ENCODE measurements at regions not wholly inside any gene's neighbourhood (a gene's known extent, or its start where the extent isn't known, plus 50 kb on each side); places are given as distances from the start of the nearest gene placed in this dataset.

DNA sequence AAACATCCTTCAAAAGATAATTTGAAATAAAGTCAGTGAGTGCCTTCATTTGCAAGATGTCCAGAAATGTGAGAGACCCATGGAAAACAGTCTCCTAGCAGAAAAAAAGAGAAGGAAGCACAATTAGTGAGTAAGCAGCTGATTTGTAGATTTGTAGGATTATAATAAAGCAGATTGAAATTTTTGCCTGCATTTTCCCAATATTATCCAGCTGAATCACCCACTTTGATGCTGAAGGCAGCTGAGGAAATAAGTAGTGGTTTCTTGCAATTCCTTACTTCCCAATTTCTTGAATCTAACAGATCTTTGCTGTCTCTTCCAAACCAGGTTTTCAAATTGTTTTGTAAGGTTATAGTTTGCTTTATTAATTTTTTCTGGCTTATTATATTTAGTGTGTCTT lies 181.4 kb downstream of the GNAT3 start:
- Histone ChIP-seq H3K36me3 (ENCODE audit: control insufficient read depth, insufficient read depth, low read length) (no peaks in the 10 kb centered on the region), H2AFZ (no peak overlapping the region), H3K79me2 (no peaks in the 10 kb centered on the region), H3K4me2 (ENCODE audit: low read length) (no peak overlapping the region), H3K27ac (no peak overlapping the region), H3K4me1 (no peaks in the 10 kb centered on the region), H3K9me3 (ENCODE audit: control insufficient read depth, low read length) (no peaks in the 10 kb centered on the region), H3K4me3 (ENCODE audit: low read depth, low read length) (no peak overlapping the region), H3K9ac (no peak overlapping the region), H3K27me3 (ENCODE audit: control insufficient read depth, insufficient read depth, low read length) (no peaks in the 10 kb centered on the region)
- TF ChIP-seq, protein P1, sequence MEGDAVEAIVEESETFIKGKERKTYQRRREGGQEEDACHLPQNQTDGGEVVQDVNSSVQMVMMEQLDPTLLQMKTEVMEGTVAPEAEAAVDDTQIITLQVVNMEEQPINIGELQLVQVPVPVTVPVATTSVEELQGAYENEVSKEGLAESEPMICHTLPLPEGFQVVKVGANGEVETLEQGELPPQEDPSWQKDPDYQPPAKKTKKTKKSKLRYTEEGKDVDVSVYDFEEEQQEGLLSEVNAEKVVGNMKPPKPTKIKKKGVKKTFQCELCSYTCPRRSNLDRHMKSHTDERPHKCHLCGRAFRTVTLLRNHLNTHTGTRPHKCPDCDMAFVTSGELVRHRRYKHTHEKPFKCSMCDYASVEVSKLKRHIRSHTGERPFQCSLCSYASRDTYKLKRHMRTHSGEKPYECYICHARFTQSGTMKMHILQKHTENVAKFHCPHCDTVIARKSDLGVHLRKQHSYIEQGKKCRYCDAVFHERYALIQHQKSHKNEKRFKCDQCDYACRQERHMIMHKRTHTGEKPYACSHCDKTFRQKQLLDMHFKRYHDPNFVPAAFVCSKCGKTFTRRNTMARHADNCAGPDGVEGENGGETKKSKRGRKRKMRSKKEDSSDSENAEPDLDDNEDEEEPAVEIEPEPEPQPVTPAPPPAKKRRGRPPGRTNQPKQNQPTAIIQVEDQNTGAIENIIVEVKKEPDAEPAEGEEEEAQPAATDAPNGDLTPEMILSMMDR (IDR thresholded peaks at IDR 0.05) = no peak

- Histone ChIP-seq H3K9me3 (ENCODE audit: control insufficient read depth, low read length) (no peaks in the 10 kb centered on the region), H3K36me3 (ENCODE audit: control insufficient read depth, insufficient read depth, low read length) (no peaks in the 10 kb centered on the region), H2AFZ (no peak overlapping the region), H3K27me3 (ENCODE audit: control insufficient read depth, insufficient read depth, low read length) (no peaks in the 10 kb centered on the region), H3K79me2 (no peaks in the 10 kb centered on the region), H3K4me2 (ENCODE audit: low read length) (no peak overlapping the region), H3K9ac (no peak overlapping the region), H3K4me1 (no peaks in the 10 kb centered on the region), H3K4me3 (ENCODE audit: low read depth, low read length) (no peak overlapping the region), H3K27ac (no peak overlapping the region)
- TF ChIP-seq, protein P1 (IDR thresholded peaks at IDR 0.05) = no peak
Observed at GRCh38 chr7:80324032-80324431, 187.8 kb downstream of the GNAT3 start.

DNA sequence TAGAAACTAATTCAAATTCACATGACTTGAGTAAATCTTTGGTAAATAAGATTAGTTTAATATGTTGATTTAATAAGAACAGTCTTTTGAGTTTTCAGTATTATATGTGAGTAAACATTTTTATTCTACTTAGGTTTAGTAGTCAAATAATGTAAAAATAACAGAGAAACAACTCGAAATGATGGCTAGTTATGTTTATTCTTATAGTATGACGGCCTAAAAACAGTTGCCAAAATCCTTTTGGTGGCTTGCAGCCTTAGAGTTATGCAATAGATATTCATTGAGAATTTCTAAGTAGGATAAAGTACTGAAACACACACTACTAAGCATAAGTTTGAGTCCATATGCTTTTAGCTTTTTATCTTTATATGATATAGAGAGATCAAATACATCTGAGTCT lies 184.8 kb downstream of the GNAI1 start:
- Histone ChIP-seq H3K9me3 (ENCODE audit: control insufficient read depth, low read length) (no peaks in the 10 kb centered on the region), H3K79me2 (no peaks in the 10 kb centered on the region), H2AFZ (no peak overlapping the region), H3K4me2 (ENCODE audit: low read length) (no peak overlapping the region), H3K36me3 (ENCODE audit: control insufficient read depth, insufficient read depth, low read length) (no peaks in the 10 kb centered on the region), H3K27ac (no peak overlapping the region), H3K9ac (no peak overlapping the region), H3K4me3 (ENCODE audit: low read depth, low read length) (no peak overlapping the region), H3K4me1 (no peaks in the 10 kb centered on the region), H3K27me3 (ENCODE audit: control insufficient read depth, insufficient read depth, low read length) (no peaks in the 10 kb centered on the region)
- TF ChIP-seq, protein P1 (IDR thresholded peaks at IDR 0.05) = no peak

- no peak overlapping the region for H3K9ac ChIP-seq
- no peaks in the 10 kb centered on the region for H3K36me3 ChIP-seq (ENCODE audit: control insufficient read depth, insufficient read depth, low read length)
- H3K79me2 ChIP-seq = no peaks in the 10 kb centered on the region
- no peaks in the 10 kb centered on the region for H3K9me3 ChIP-seq (ENCODE audit: control insufficient read depth, low read length)
- no peaks in the 10 kb centered on the region for H3K4me1 ChIP-seq
- no peak overlapping the region for H2AFZ ChIP-seq
- no peaks in the 10 kb centered on the region for H3K27me3 ChIP-seq (ENCODE audit: control insufficient read depth, insufficient read depth, low read length)
- no peak overlapping the region for H3K27ac ChIP-seq
- no peak overlapping the region for H3K4me3 ChIP-seq (ENCODE audit: low read depth, low read length)
- no peak overlapping the region for H3K4me2 ChIP-seq (ENCODE audit: low read length)
- TF ChIP-seq, protein P1 (IDR thresholded peaks at IDR 0.05) = no peak
Observed at GRCh38 chr7:80318081-80318480, 183.4 kb downstream of the GNAI1 start.

DNA sequence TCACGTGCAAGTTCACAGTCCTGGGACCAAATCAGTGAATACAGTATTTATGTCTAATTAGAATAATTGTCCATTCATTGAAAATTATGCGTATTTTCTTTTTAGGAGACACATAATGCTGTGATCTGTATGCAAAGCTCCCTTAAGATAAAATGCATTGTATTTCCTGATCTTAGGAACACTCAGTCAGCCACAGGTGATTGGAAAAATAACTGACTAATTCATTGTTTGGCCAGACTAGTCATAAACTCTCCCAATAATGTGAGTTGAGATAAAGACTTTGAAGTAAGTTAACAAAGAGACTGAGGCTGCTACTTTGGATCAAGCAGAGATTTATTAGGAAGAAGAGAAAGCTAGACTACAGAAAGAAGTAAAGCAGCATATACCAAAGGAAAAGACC lies 182.2 kb downstream of the GNAI1 start:
- H3K27ac ChIP-seq = no peak overlapping the region
- no peaks in the 10 kb centered on the region for H3K79me2 ChIP-seq
- H3K4me1 ChIP-seq = no peaks in the 10 kb centered on the region
- H3K4me2 ChIP-seq (ENCODE audit: low read length) = no peak overlapping the region
- TF ChIP-seq, protein P1 (IDR thresholded peaks at IDR 0.05) = no peak
- no peaks in the 10 kb centered on the region for H3K27me3 ChIP-seq (ENCODE audit: control insufficient read depth, insufficient read depth, low read length)
- H3K36me3 ChIP-seq (ENCODE audit: control insufficient read depth, insufficient read depth, low read length) = no peaks in the 10 kb centered on the region
- no peak overlapping the region for H3K9ac ChIP-seq
- H3K9me3 ChIP-seq (ENCODE audit: control insufficient read depth, low read length) = no peaks in the 10 kb centered on the region
- H2AFZ ChIP-seq = no peak overlapping the region
- H3K4me3 ChIP-seq (ENCODE audit: low read depth, low read length) = no peak overlapping the region
